ENCODE measurements at regions not wholly inside any gene's neighbourhood (a gene's known extent, or its start where the extent isn't known, plus 50 kb on each side); places are given as distances from the start of the nearest gene placed in this dataset.

- DNase-seq (ENCODE audit: low read depth, low spot score) (no peak), ATAC-seq (no peak)
- H3K9me2 ChIP-seq (ENCODE audit: insufficient read depth): no peaks in the 10 kb centered on the region
- no peaks in the 10 kb centered on the region for H3K27me3 ChIP-seq (ENCODE audit: insufficient read depth, low read length)
- RAD21 ChIA-PET (ENCODE audit: low non-redundant PET in 1 of 2, low total read pairs in 2 of 2, uncharacterized antibody in 2 of 2, unreplicated experiment in 2 of 2): no interaction called here
- BruUV-seq (replicated peaks): no TSS peak
- no peak overlapping the region for H3K27ac ChIP-seq (ENCODE audit: low read depth, low read length)
- intact Hi-C loops (cut with micrococcal nuclease): no loop called here
- H3K79me2 ChIP-seq (ENCODE audit: insufficient read depth, low read length): no peaks in the 10 kb centered on the region
- POLR2A ChIA-PET: no interaction called here
- CTCF ChIA-PET: no interaction called here
- no peak overlapping the region for H3K4me3 ChIP-seq (replicated peaks in 1 of 2; ENCODE audit: low read depth in 1 of 2, low read length in 2 of 2)
- H4K20me1 ChIP-seq (ENCODE audit: insufficient read depth): no peaks in the 10 kb centered on the region
- no peaks in the 10 kb centered on the region for H3K36me3 ChIP-seq (ENCODE audit: control insufficient read depth in 1 of 2, insufficient read depth in 2 of 2, low read length in 2 of 2)
- H3K9me3 ChIP-seq (ENCODE audit: control insufficient read depth in 1 of 2, insufficient read depth in 1 of 2, low read depth in 1 of 2, low read length in 2 of 2): peaks cover 0 to 8% of the 10 kb centered on the region in 2 experiments; a peak in 2 of 4 replicates
- H3K9ac ChIP-seq (ENCODE audit: low read length): no peak overlapping the region
- H3K4me1 ChIP-seq (ENCODE audit: control insufficient read depth in 1 of 2, insufficient read depth in 2 of 2, low read length in 2 of 2): no peaks in the 10 kb centered on the region
- no peak for TF ChIP-seq SIN3A (IDR thresholded peaks at IDR 0.05; ENCODE audit: low read depth)
- no peak for TF ChIP-seq ZFX (IDR thresholded peaks at IDR 0.05)
- TF ChIP-seq CBX3 (IDR thresholded peaks at IDR 0.05; ENCODE audit: low read depth): no peak
- no peak for TF ChIP-seq EZH2phosphoT487 (IDR thresholded peaks at IDR 0.05; ENCODE audit: borderline replicate concordance)
- H3K4me2 ChIP-seq (ENCODE audit: low read length): no peak overlapping the region
- no peak overlapping the region for H2AFZ ChIP-seq (ENCODE audit: low read depth, low read length, poor library complexity, severe bottlenecking)
Observed at GRCh38 chr1:181175955-181176354, 87.5 kb downstream of the IER5 start.

- H3K27ac ChIP-seq (ENCODE audit: low read depth, low read length): no peak overlapping the region
- H4K20me1 ChIP-seq (ENCODE audit: insufficient read depth): no peaks in the 10 kb centered on the region
- no peaks in the 10 kb centered on the region for H3K9me2 ChIP-seq (ENCODE audit: insufficient read depth)
- TF ChIP-seq EZH2phosphoT487 (IDR thresholded peaks at IDR 0.05; ENCODE audit: borderline replicate concordance) (no peak), TCF7L2 (IDR thresholded peaks at IDR 0.05; ENCODE audit: borderline replicate concordance, extremely low read depth, insufficient read depth, insufficient read length) (no peak)
- no peaks in the 10 kb centered on the region for H3K4me1 ChIP-seq (ENCODE audit: control insufficient read depth in 1 of 2, insufficient read depth in 2 of 2, low read length in 2 of 2)
- peaks cover 0 to 2% of the 10 kb centered on the region in 2 experiments; a peak in 2 of 4 replicates for H3K9me3 ChIP-seq (ENCODE audit: control insufficient read depth in 1 of 2, insufficient read depth in 1 of 2, low read depth in 1 of 2, low read length in 2 of 2)
- ChIA-PET POLR2A (no interaction called here), CTCF (no interaction called here), RAD21 (ENCODE audit: low non-redundant PET in 1 of 2, low total read pairs in 2 of 2, uncharacterized antibody in 2 of 2, unreplicated experiment in 2 of 2) (no interaction called here)
- ATAC-seq: no peak
- intact Hi-C loops (cut with micrococcal nuclease): no loop called here
- no peak overlapping the region for H3K4me2 ChIP-seq (ENCODE audit: low read length)
- no peak for DNase-seq (ENCODE audit: low read depth, low spot score)
- H3K9ac ChIP-seq (ENCODE audit: low read length): no peak overlapping the region
- H3K79me2 ChIP-seq (ENCODE audit: insufficient read depth, low read length): no peaks in the 10 kb centered on the region
- no TSS peak for BruUV-seq (replicated peaks)
- H3K4me3 ChIP-seq (replicated peaks in 1 of 2; ENCODE audit: low read depth in 1 of 2, low read length in 2 of 2): no peak overlapping the region
- no peak overlapping the region for H2AFZ ChIP-seq (ENCODE audit: low read depth, low read length, poor library complexity, severe bottlenecking)
- H3K36me3 ChIP-seq (ENCODE audit: control insufficient read depth in 1 of 2, insufficient read depth in 2 of 2, low read length in 2 of 2): no peaks in the 10 kb centered on the region
- peaks cover 7% of the 10 kb centered on the region; the same call in 1 of the 2 replicates for H3K27me3 ChIP-seq (ENCODE audit: insufficient read depth, low read length)
Observed at GRCh38 chr1:181178241-181178879, 89.9 kb downstream of the IER5 start.
